ENCODE measurements at regions not wholly inside any gene's neighbourhood (a gene's known extent, or its start where the extent isn't known, plus 50 kb on each side); places are given as distances from the start of the nearest gene placed in this dataset.

- no peaks in the 10 kb centered on the region for H3K27me3 ChIP-seq (ENCODE audit: control insufficient read depth, insufficient read depth, low read length)
- no peak overlapping the region for H3K4me3 ChIP-seq (ENCODE audit: low read depth, low read length)
- no peaks in the 10 kb centered on the region for H3K9me3 ChIP-seq (ENCODE audit: control insufficient read depth, insufficient read depth, low read length)
- no peak overlapping the region for H3K9ac ChIP-seq (ENCODE audit: low read depth, low read length)
- no peaks in the 10 kb centered on the region for H3K36me3 ChIP-seq (ENCODE audit: control insufficient read depth, insufficient read depth, low read length)
- no peaks in the 10 kb centered on the region for H3K4me1 ChIP-seq (ENCODE audit: control insufficient read depth, insufficient read depth, low read length)
- H3K27ac ChIP-seq (ENCODE audit: low read depth, low read length): no peak overlapping the region
These were observed 705.4 kb upstream of the PTBP2 start for GRCh38 chr1:96016219-96016618.

- no peak overlapping the region for H3K9ac ChIP-seq (ENCODE audit: low read depth, low read length)
- H3K4me1 ChIP-seq (ENCODE audit: control insufficient read depth, insufficient read depth, low read length): no peaks in the 10 kb centered on the region
- H3K27me3 ChIP-seq (ENCODE audit: control insufficient read depth, insufficient read depth, low read length): no peaks in the 10 kb centered on the region
- H3K36me3 ChIP-seq (ENCODE audit: control insufficient read depth, insufficient read depth, low read length): no peaks in the 10 kb centered on the region
- no peak overlapping the region for H3K27ac ChIP-seq (ENCODE audit: low read depth, low read length)
- H3K4me3 ChIP-seq (ENCODE audit: low read depth, low read length): no peak overlapping the region
- no peaks in the 10 kb centered on the region for H3K9me3 ChIP-seq (ENCODE audit: control insufficient read depth, insufficient read depth, low read length)
These were observed 701.2 kb upstream of the PTBP2 start for GRCh38 chr1:96020378-96020777.

- Histone ChIP-seq H3K27ac (ENCODE audit: low read depth, low read length) (no peak overlapping the region), H3K36me3 (ENCODE audit: control insufficient read depth, insufficient read depth, low read length) (no peaks in the 10 kb centered on the region)
These were observed 696.5 kb upstream of the PTBP2 start for GRCh38 chr1:96025062-96025461.

GRCh38 chr1:96028071-96028470, 693.5 kb upstream of the PTBP2 start:
- Histone ChIP-seq H3K4me1 (ENCODE audit: control insufficient read depth, insufficient read depth, low read length) (no peaks in the 10 kb centered on the region), H3K27ac (ENCODE audit: low read depth, low read length) (no peak overlapping the region), H3K4me3 (ENCODE audit: low read depth, low read length) (no peak overlapping the region), H3K9ac (ENCODE audit: low read depth, low read length) (no peak overlapping the region), H3K36me3 (ENCODE audit: control insufficient read depth, insufficient read depth, low read length) (no peaks in the 10 kb centered on the region), H3K27me3 (ENCODE audit: control insufficient read depth, insufficient read depth, low read length) (no peaks in the 10 kb centered on the region), H3K9me3 (ENCODE audit: control insufficient read depth, insufficient read depth, low read length) (peaks cover 16% of the 10 kb centered on the region)

More at GRCh38 chr1:96025062-96025461, 696.5 kb upstream of the PTBP2 start:
- H3K9me3 ChIP-seq (ENCODE audit: control insufficient read depth, insufficient read depth, low read length): peaks cover 16% of the 10 kb centered on the region
- no peak overlapping the region for H3K4me3 ChIP-seq (ENCODE audit: low read depth, low read length)
- no peaks in the 10 kb centered on the region for H3K27me3 ChIP-seq (ENCODE audit: control insufficient read depth, insufficient read depth, low read length)
- no peaks in the 10 kb centered on the region for H3K4me1 ChIP-seq (ENCODE audit: control insufficient read depth, insufficient read depth, low read length)
- H3K9ac ChIP-seq (ENCODE audit: low read depth, low read length): no peak overlapping the region

GRCh38 chr1:96030312-96030711, 691.3 kb upstream of the PTBP2 start:
- H3K9ac ChIP-seq (ENCODE audit: low read depth, low read length): no peak overlapping the region
- peaks cover 16% of the 10 kb centered on the region for H3K9me3 ChIP-seq (ENCODE audit: control insufficient read depth, insufficient read depth, low read length)
- H3K4me1 ChIP-seq (ENCODE audit: control insufficient read depth, insufficient read depth, low read length): peaks cover 8% of the 10 kb centered on the region; the same call in 1 of the 2 replicates
- H3K27me3 ChIP-seq (ENCODE audit: control insufficient read depth, insufficient read depth, low read length): no peaks in the 10 kb centered on the region
- H3K36me3 ChIP-seq (ENCODE audit: control insufficient read depth, insufficient read depth, low read length): no peaks in the 10 kb centered on the region
- no peak overlapping the region for H3K27ac ChIP-seq (ENCODE audit: low read depth, low read length)
- no peak overlapping the region for H3K4me3 ChIP-seq (ENCODE audit: low read depth, low read length)

GRCh38 chr1:96034006-96034405, 687.6 kb upstream of the PTBP2 start:
- Histone ChIP-seq H3K4me3 (ENCODE audit: low read depth, low read length) (no peak overlapping the region), H3K9ac (ENCODE audit: low read depth, low read length) (no peak overlapping the region), H3K4me1 (ENCODE audit: control insufficient read depth, insufficient read depth, low read length) (peaks cover 8% of the 10 kb centered on the region; the same call in 1 of the 2 replicates), H3K36me3 (ENCODE audit: control insufficient read depth, insufficient read depth, low read length) (no peaks in the 10 kb centered on the region), H3K27ac (ENCODE audit: low read depth, low read length) (no peak overlapping the region), H3K9me3 (ENCODE audit: control insufficient read depth, insufficient read depth, low read length) (peaks cover 3% of the 10 kb centered on the region), H3K27me3 (ENCODE audit: control insufficient read depth, insufficient read depth, low read length) (no peaks in the 10 kb centered on the region)

GRCh38 chr1:96036763-96037162, 684.8 kb upstream of the PTBP2 start:
- H3K27me3 ChIP-seq (ENCODE audit: control insufficient read depth, insufficient read depth, low read length): no peaks in the 10 kb centered on the region
- H3K4me1 ChIP-seq (ENCODE audit: control insufficient read depth, insufficient read depth, low read length): peaks cover 8% of the 10 kb centered on the region; the same call in 1 of the 2 replicates
- H3K9me3 ChIP-seq (ENCODE audit: control insufficient read depth, insufficient read depth, low read length): no peaks in the 10 kb centered on the region
- no peaks in the 10 kb centered on the region for H3K36me3 ChIP-seq (ENCODE audit: control insufficient read depth, insufficient read depth, low read length)
- no peak overlapping the region for H3K4me3 ChIP-seq (ENCODE audit: low read depth, low read length)
- H3K9ac ChIP-seq (ENCODE audit: low read depth, low read length): no peak overlapping the region
- no peak overlapping the region for H3K27ac ChIP-seq (ENCODE audit: low read depth, low read length)

GRCh38 chr1:96038636-96039035, 682.9 kb upstream of the PTBP2 start:
- Histone ChIP-seq H3K4me1 (ENCODE audit: control insufficient read depth, insufficient read depth, low read length) (peaks cover 8% of the 10 kb centered on the region; the same call in 1 of the 2 replicates), H3K36me3 (ENCODE audit: control insufficient read depth, insufficient read depth, low read length) (no peaks in the 10 kb centered on the region), H3K27me3 (ENCODE audit: control insufficient read depth, insufficient read depth, low read length) (no peaks in the 10 kb centered on the region), H3K27ac (ENCODE audit: low read depth, low read length) (no peak overlapping the region), H3K4me3 (ENCODE audit: low read depth, low read length) (no peak overlapping the region), H3K9ac (ENCODE audit: low read depth, low read length) (no peak overlapping the region), H3K9me3 (ENCODE audit: control insufficient read depth, insufficient read depth, low read length) (no peaks in the 10 kb centered on the region)

GRCh38 chr1:96039910-96040309, 681.7 kb upstream of the PTBP2 start:
- no peaks in the 10 kb centered on the region for H3K36me3 ChIP-seq (ENCODE audit: control insufficient read depth, insufficient read depth, low read length)
- no peaks in the 10 kb centered on the region for H3K27me3 ChIP-seq (ENCODE audit: control insufficient read depth, insufficient read depth, low read length)
- peaks cover 4% of the 10 kb centered on the region; the same call in 1 of the 2 replicates for H3K4me1 ChIP-seq (ENCODE audit: control insufficient read depth, insufficient read depth, low read length)
- no peak overlapping the region for H3K9ac ChIP-seq (ENCODE audit: low read depth, low read length)
- H3K27ac ChIP-seq (ENCODE audit: low read depth, low read length): no peak overlapping the region
- H3K4me3 ChIP-seq (ENCODE audit: low read depth, low read length): no peak overlapping the region
- H3K9me3 ChIP-seq (ENCODE audit: control insufficient read depth, insufficient read depth, low read length): no peaks in the 10 kb centered on the region

GRCh38 chr1:96041470-96041869, 680.1 kb upstream of the PTBP2 start:
- Histone ChIP-seq H3K9ac (ENCODE audit: low read depth, low read length) (no peak overlapping the region), H3K4me3 (ENCODE audit: low read depth, low read length) (no peak overlapping the region), H3K36me3 (ENCODE audit: control insufficient read depth, insufficient read depth, low read length) (no peaks in the 10 kb centered on the region), H3K9me3 (ENCODE audit: control insufficient read depth, insufficient read depth, low read length) (no peaks in the 10 kb centered on the region), H3K4me1 (ENCODE audit: control insufficient read depth, insufficient read depth, low read length) (no peaks in the 10 kb centered on the region), H3K27me3 (ENCODE audit: control insufficient read depth, insufficient read depth, low read length) (no peaks in the 10 kb centered on the region), H3K27ac (ENCODE audit: low read depth, low read length) (no peak overlapping the region)

GRCh38 chr1:96048572-96049212, 672.9 kb upstream of the PTBP2 start:
- Histone ChIP-seq H3K27ac (ENCODE audit: low read depth, low read length) (no peak overlapping the region), H3K36me3 (ENCODE audit: control insufficient read depth, insufficient read depth, low read length) (no peaks in the 10 kb centered on the region), H3K4me1 (ENCODE audit: control insufficient read depth, insufficient read depth, low read length) (no peaks in the 10 kb centered on the region), H3K4me3 (ENCODE audit: low read depth, low read length) (no peak overlapping the region), H3K9ac (ENCODE audit: low read depth, low read length) (no peak overlapping the region), H3K9me3 (ENCODE audit: control insufficient read depth, insufficient read depth, low read length) (no peaks in the 10 kb centered on the region; the same call in 1 of the 2 replicates), H3K27me3 (ENCODE audit: control insufficient read depth, insufficient read depth, low read length) (no peaks in the 10 kb centered on the region)

Data from HUES48 (cell line).